Endothelial cell of umbilical vein (primary cell): ENCODE measurements at regions not wholly inside any gene's neighbourhood (a gene's known extent, or its start where the extent isn't known, plus 50 kb on each side); places are given as distances from the start of the nearest gene placed in this dataset.

Experiments
- EZH2 ChIP-seq: IDR thresholded peaks from 2 replicates; pipeline ENCODE4 v1.6.1; 2012; ENCODE audit warnings: borderline replicate concordance, low read depth, mild to moderate bottlenecking, moderate library complexity, low read length, inconsistent platforms; ENCODE audit not compliant: severe bottlenecking
- FOS ChIP-seq: IDR thresholded peaks from 2 replicates; pipeline ENCODE4 v1.6.1; 2011; ENCODE audit warnings: mild to moderate bottlenecking, low read length, moderate library complexity, borderline replicate concordance; ENCODE audit not compliant: insufficient read depth
- GATA2 ChIP-seq: IDR thresholded peaks from 2 replicates; pipeline ENCODE4 v1.7.0; 2011; ENCODE audit warnings: low read depth, mild to moderate bottlenecking, moderate library complexity, mixed read lengths, low read length; ENCODE audit not compliant: insufficient read length, insufficient read depth
- MYC ChIP-seq: IDR thresholded peaks from one replicate; pipeline ENCODE4 v1.6.1; 2011; ENCODE audit warnings: mild to moderate bottlenecking, low read depth, low read length
- POLR2A ChIP-seq: IDR thresholded peaks from 2 replicates; pipeline ENCODE4 v1.6.1; 2012; ENCODE audit warnings: low read depth, mild to moderate bottlenecking, control low read depth, low read length
- POLR2AphosphoS5 ChIP-seq: IDR thresholded peaks from 2 replicates; pipeline ENCODE4 v1.6.1; 2012; ENCODE audit warnings: low read depth, mild to moderate bottlenecking, control low read depth, low read length, moderate library complexity; ENCODE audit not compliant: insufficient read depth
- TF ChIP-seq, protein P1 (sequence below), 2 donors: IDR thresholded peaks; 1 replicate in 1 of 2; 2 replicates in 1 of 2; pipeline ENCODE4 v1.5.1; 2011; ENCODE audit warnings: low read length in 2 of 2, mild to moderate bottlenecking in 2 of 2, moderate library complexity in 2 of 2, control low read depth in 1 of 2, inconsistent platforms in 1 of 2, low read depth in 1 of 2; ENCODE audit not compliant: insufficient read depth in 1 of 2; ENCODE audit errors: extremely low read depth in 1 of 2
- TF ChIP-seq, protein P2 (sequence below): IDR thresholded peaks from 2 replicates; pipeline ENCODE4 v1.6.1; 2011; ENCODE audit not compliant: insufficient read depth, insufficient read length

DNA sequence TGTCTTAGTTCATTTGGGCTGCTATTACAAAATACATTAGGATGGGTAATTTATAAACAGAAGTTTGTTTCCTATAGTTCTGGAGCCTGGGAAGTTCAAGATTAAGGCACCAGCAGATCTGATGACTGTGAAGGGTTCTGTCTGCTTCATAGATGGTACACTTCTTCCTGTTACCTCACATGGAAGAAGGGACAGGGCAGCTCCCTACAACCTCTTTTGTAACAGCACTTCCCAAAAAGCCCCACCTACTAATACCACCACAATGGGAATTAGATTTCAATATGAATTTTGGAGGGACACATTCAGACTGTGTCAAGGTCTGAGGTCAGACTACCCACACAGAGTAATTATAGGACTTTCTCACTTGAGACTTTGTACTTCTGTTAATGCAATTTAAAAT lies 260.3 kb downstream of the ARHGAP12 start:
- TF ChIP-seq, protein P1, sequence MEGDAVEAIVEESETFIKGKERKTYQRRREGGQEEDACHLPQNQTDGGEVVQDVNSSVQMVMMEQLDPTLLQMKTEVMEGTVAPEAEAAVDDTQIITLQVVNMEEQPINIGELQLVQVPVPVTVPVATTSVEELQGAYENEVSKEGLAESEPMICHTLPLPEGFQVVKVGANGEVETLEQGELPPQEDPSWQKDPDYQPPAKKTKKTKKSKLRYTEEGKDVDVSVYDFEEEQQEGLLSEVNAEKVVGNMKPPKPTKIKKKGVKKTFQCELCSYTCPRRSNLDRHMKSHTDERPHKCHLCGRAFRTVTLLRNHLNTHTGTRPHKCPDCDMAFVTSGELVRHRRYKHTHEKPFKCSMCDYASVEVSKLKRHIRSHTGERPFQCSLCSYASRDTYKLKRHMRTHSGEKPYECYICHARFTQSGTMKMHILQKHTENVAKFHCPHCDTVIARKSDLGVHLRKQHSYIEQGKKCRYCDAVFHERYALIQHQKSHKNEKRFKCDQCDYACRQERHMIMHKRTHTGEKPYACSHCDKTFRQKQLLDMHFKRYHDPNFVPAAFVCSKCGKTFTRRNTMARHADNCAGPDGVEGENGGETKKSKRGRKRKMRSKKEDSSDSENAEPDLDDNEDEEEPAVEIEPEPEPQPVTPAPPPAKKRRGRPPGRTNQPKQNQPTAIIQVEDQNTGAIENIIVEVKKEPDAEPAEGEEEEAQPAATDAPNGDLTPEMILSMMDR (IDR thresholded peaks at IDR 0.05; ENCODE audit: extremely low read depth in 1 of 2, insufficient read depth in 1 of 2, low read depth in 1 of 2, low read length in 2 of 2) = no peak
- no peak for TF ChIP-seq EZH2
- no peak for TF ChIP-seq POLR2A
- TF ChIP-seq POLR2AphosphoS5 = no peak
- TF ChIP-seq FOS = no peak
- no peak for TF ChIP-seq MYC
- TF ChIP-seq, protein P2, sequence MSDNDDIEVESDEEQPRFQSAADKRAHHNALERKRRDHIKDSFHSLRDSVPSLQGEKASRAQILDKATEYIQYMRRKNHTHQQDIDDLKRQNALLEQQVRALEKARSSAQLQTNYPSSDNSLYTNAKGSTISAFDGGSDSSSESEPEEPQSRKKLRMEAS = no peak
- no peak for TF ChIP-seq GATA2
